Nephron progenitor cell (in vitro differentiated cells): ENCODE measurements at regions not wholly inside any gene's neighbourhood (a gene's known extent, or its start where the extent isn't known, plus 50 kb on each side); places are given as distances from the start of the nearest gene placed in this dataset.

ENCODE experiments used
- DNase-seq: peaks from one replicate; pipeline ENCODE4 v3.0.0; 2021
- H3K27ac Mint-ChIP-seq: 2 replicates; pipeline ENCODE4 v1.8.0; 2021; ENCODE audit warnings: mild to moderate bottlenecking, moderate library complexity, mixed read lengths
- H3K27me3 Mint-ChIP-seq: 2 replicates; pipeline ENCODE4 v1.8.0; 2021; ENCODE audit warnings: mild to moderate bottlenecking, low read depth, mixed read lengths; ENCODE audit not compliant: poor library complexity
- H3K36me3 Mint-ChIP-seq: 2 replicates; pipeline ENCODE4 v1.8.0; 2021; ENCODE audit warnings: low read depth, mixed read lengths
- H3K4me1 Mint-ChIP-seq: 2 replicates; pipeline ENCODE4 v1.8.0; 2021; ENCODE audit warnings: mixed read lengths
- H3K4me3 Mint-ChIP-seq: 2 replicates; pipeline ENCODE4 v1.8.0; 2021; ENCODE audit warnings: mild to moderate bottlenecking, moderate library complexity, mixed read lengths
- H3K9me3 Mint-ChIP-seq: 2 replicates; pipeline ENCODE4 v1.8.0; 2021; ENCODE audit warnings: mild to moderate bottlenecking, moderate library complexity, mixed read lengths
- CTCF ChIP-seq: fragments of 200-600 bp; sonication (generic); IDR thresholded peaks from 2 replicates; pipeline ENCODE4 v1.5.0; 2021; ENCODE audit warnings: antibody characterized with exemption

GRCh38 chr2:102083393-102083703, 59.2 kb upstream of the IL1R1 start:
- Mint-ChIP-seq H3K9me3 (peaks cover 22% of the 10 kb centered on the region), H3K27me3 (peaks cover 3% of the 10 kb centered on the region), H3K36me3 (peaks cover 10% of the 10 kb centered on the region), H3K4me1 (peaks cover 18% of the 10 kb centered on the region), H3K4me3 (no peak overlapping the region), H3K27ac (no peak overlapping the region)
- no peak for TF ChIP-seq CTCF
- DNase-seq: no peak

- peaks cover 18% of the 10 kb centered on the region for H3K4me1 Mint-ChIP-seq
- no peak overlapping the region for H3K27ac Mint-ChIP-seq
- H3K27me3 Mint-ChIP-seq: peaks cover 3% of the 10 kb centered on the region
- H3K9me3 Mint-ChIP-seq: peaks cover 27% of the 10 kb centered on the region
- DNase-seq: no peak
- no peak for TF ChIP-seq CTCF
- peaks cover 16% of the 10 kb centered on the region for H3K36me3 Mint-ChIP-seq
- H3K4me3 Mint-ChIP-seq: no peak overlapping the region
These were observed 57.9 kb upstream of the IL1R1 start for GRCh38 chr2:102084651-102085050.

- Mint-ChIP-seq H3K27ac (no peak overlapping the region), H3K9me3 (peaks cover 33% of the 10 kb centered on the region), H3K27me3 (peaks cover 7% of the 10 kb centered on the region), H3K36me3 (peaks cover 18% of the 10 kb centered on the region), H3K4me1 (peaks cover 18% of the 10 kb centered on the region), H3K4me3 (no peak overlapping the region)
- TF ChIP-seq CTCF: no peak
- no peak for DNase-seq
These were observed 57.3 kb upstream of the IL1R1 start for GRCh38 chr2:102085238-102085637.

GRCh38 chr2:102086150-102086872, 56.2 kb upstream of the IL1R1 start:
- peaks cover 7% of the 10 kb centered on the region for H3K27me3 Mint-ChIP-seq
- H3K9me3 Mint-ChIP-seq: peaks cover 43% of the 10 kb centered on the region
- peaks cover 18% of the 10 kb centered on the region for H3K4me1 Mint-ChIP-seq
- no peak for TF ChIP-seq CTCF
- H3K27ac Mint-ChIP-seq: no peak overlapping the region
- H3K36me3 Mint-ChIP-seq: peaks cover 26% of the 10 kb centered on the region
- DNase-seq: no peak
- no peak overlapping the region for H3K4me3 Mint-ChIP-seq

GRCh38 chr2:102091121-102091520, 51.4 kb upstream of the IL1R1 start:
- TF ChIP-seq CTCF: no peak
- H3K4me1 Mint-ChIP-seq: peaks cover 50% of the 10 kb centered on the region
- no peak for DNase-seq
- no peak overlapping the region for H3K27ac Mint-ChIP-seq
- peaks cover 6% of the 10 kb centered on the region for H3K27me3 Mint-ChIP-seq
- peaks cover 26% of the 10 kb centered on the region for H3K36me3 Mint-ChIP-seq
- peaks cover 48% of the 10 kb centered on the region for H3K9me3 Mint-ChIP-seq
- no peak overlapping the region for H3K4me3 Mint-ChIP-seq

GRCh38 chr2:102091908-102092307, 50.6 kb upstream of the IL1R1 start:
- Mint-ChIP-seq H3K4me3 (no peak overlapping the region), H3K9me3 (peaks cover 48% of the 10 kb centered on the region), H3K4me1 (peaks cover 50% of the 10 kb centered on the region), H3K36me3 (peaks cover 26% of the 10 kb centered on the region), H3K27me3 (peaks cover 4% of the 10 kb centered on the region), H3K27ac (no peak overlapping the region)
- DNase-seq: no peak
- no peak for TF ChIP-seq CTCF
